HEK293 (cell line): ENCODE measurements at regions not wholly inside any gene's neighbourhood (a gene's known extent, or its start where the extent isn't known, plus 50 kb on each side); places are given as distances from the start of the nearest gene placed in this dataset.

Experiments used
- KLF16 ChIP-seq: fragments of 450-650 bp; formaldehyde crosslinking; IDR thresholded peaks from 2 replicates; pipeline ENCODE4 v1.5.1; 2017; ENCODE audit warnings: missing biosample characterization, missing genetic modification characterization
- RBAK ChIP-seq: fragments of 450-650 bp; formaldehyde crosslinking; IDR thresholded peaks from 2 replicates; pipeline ENCODE4 v1.5.1; 2016; ENCODE audit warnings: missing biosample characterization, missing genetic modification characterization
- TSHZ1 ChIP-seq: fragments of 450-650 bp; formaldehyde crosslinking; IDR thresholded peaks from 2 replicates; pipeline ENCODE4 v1.5.1; 2016; ENCODE audit warnings: missing biosample characterization, missing genetic modification characterization, borderline replicate concordance
- YY1 ChIP-seq: fragments of 450-650 bp; formaldehyde crosslinking; IDR thresholded peaks from 2 replicates; pipeline ENCODE4 v1.5.1; 2018; ENCODE audit warnings: missing biosample characterization, missing genetic modification characterization
- ZBTB1 ChIP-seq: fragments of 450-650 bp; formaldehyde crosslinking; IDR thresholded peaks from 2 replicates; pipeline ENCODE4 v1.5.1; 2016; ENCODE audit warnings: missing biosample characterization, missing genetic modification characterization
- ZNF18 ChIP-seq: fragments of 450-650 bp; formaldehyde crosslinking; IDR thresholded peaks from 2 replicates; pipeline ENCODE4 v1.5.1; 2016; ENCODE audit warnings: missing biosample characterization, missing genetic modification characterization
- ZNF239 ChIP-seq: fragments of 450-650 bp; formaldehyde crosslinking; IDR thresholded peaks from 2 replicates; pipeline ENCODE4 v1.5.1; 2016; ENCODE audit warnings: missing biosample characterization, missing genetic modification characterization
- ZNF654 ChIP-seq: fragments of 450-650 bp; formaldehyde crosslinking; IDR thresholded peaks from 2 replicates; pipeline ENCODE4 v1.5.1; 2016; ENCODE audit warnings: low read depth, missing biosample characterization, missing genetic modification characterization
- ZSCAN30 ChIP-seq: fragments of 450-650 bp; IDR thresholded peaks from 2 replicates; pipeline ENCODE4 v1.5.1; 2018; ENCODE audit warnings: missing biosample characterization, mild to moderate bottlenecking, missing genetic modification characterization, moderate library complexity
- TF ChIP-seq, protein P1 (sequence below): fragments of 450-650 bp; formaldehyde crosslinking; IDR thresholded peaks from 2 replicates; pipeline ENCODE4 v1.5.1; 2016; ENCODE audit warnings: missing biosample characterization, missing genetic modification characterization

DNA sequence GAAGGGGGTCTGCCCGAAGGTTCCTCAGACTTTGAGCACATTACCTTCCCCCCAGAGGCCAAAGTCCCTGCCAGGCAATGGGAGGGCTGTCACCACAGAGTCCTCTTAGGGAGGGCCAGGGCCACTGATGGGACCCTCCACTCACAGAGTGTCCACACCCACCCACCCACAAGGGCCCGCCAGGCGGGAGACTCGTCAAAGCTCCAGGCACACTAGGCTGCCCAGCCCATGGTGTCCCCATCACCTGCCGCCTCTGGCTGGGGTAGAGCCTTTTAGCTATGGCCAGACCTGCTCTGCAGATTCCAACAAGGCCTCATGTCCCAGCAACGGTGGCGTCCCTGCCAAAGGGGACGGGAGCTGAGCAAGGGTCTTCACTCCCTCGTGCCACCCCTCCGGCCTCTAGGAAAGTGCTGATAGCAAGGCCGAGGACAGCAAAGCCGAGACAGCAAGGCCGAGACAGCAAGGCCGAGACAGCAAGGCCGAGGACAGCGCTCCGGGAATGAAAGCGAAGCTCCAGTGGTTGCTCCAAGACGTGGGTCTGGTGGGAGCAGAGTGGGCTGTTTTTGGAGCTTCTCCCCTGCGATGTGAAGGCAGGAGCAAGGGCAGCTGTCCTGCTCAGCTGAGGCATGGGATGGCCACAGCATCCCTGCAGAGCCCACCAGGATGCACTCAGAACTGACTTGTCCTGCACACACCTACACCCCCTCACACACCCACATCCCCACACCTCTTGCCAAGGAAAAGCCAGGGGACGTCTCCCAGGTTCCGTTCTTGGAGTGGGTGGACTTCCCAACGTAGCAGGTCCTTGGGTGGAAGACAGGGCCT is 123.4 kb downstream of the CRYAA start:
- TF ChIP-seq, protein P1, sequence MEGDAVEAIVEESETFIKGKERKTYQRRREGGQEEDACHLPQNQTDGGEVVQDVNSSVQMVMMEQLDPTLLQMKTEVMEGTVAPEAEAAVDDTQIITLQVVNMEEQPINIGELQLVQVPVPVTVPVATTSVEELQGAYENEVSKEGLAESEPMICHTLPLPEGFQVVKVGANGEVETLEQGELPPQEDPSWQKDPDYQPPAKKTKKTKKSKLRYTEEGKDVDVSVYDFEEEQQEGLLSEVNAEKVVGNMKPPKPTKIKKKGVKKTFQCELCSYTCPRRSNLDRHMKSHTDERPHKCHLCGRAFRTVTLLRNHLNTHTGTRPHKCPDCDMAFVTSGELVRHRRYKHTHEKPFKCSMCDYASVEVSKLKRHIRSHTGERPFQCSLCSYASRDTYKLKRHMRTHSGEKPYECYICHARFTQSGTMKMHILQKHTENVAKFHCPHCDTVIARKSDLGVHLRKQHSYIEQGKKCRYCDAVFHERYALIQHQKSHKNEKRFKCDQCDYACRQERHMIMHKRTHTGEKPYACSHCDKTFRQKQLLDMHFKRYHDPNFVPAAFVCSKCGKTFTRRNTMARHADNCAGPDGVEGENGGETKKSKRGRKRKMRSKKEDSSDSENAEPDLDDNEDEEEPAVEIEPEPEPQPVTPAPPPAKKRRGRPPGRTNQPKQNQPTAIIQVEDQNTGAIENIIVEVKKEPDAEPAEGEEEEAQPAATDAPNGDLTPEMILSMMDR (tag by site-specific recombination) = no peak
- TF ChIP-seq ZBTB1 = no peak
- TF ChIP-seq ZNF18 (tag by site-specific recombination) = no peak
- no peak for TF ChIP-seq ZNF239 (tag by site-specific recombination)
- no peak for TF ChIP-seq YY1
- no peak for TF ChIP-seq ZNF654 (tag by site-specific recombination)
- TF ChIP-seq RBAK (tag by site-specific recombination) = no peak
- TF ChIP-seq KLF16 (tag by site-specific recombination) = no peak
- no peak for TF ChIP-seq ZSCAN30 (tag by site-specific recombination)
- TF ChIP-seq TSHZ1 (tag by site-specific recombination) = no peak
